ENCODE measurements at regions not wholly inside any gene's neighbourhood (a gene's known extent, or its start where the extent isn't known, plus 50 kb on each side); places are given as distances from the start of the nearest gene placed in this dataset.
A peak's percentile ranks its signal among the peaks of the same experiment; 100 is the strongest.

DNA sequence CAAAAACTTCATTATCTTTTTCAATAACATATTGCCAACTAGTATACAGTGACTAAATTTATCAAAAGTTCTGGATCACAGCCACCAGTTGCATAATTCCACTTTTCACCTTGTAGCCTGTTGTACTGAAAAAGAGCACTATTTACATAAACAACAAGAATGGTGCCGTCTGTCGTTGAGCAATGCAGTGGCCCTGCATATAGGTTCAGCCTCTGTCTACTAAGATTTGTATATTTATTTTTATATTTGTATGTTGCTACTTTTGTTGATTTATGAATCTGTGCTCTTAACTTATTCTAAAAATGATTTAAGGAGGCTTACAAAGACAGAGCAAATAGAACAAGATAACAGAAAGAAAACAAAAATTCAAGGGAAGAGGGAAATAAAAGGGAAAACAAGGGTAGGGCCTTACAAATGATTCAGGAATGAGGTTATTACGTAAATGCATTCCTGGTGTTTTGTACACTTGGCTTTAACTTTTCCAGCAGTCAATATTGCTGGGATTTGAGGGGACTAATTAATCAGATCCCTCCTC is 257.6 kb upstream of the STT3B start:
- no peak for DNase-seq (ENCODE audit: extremely low read depth in 1 of 2, low read depth in 1 of 2)

DNA sequence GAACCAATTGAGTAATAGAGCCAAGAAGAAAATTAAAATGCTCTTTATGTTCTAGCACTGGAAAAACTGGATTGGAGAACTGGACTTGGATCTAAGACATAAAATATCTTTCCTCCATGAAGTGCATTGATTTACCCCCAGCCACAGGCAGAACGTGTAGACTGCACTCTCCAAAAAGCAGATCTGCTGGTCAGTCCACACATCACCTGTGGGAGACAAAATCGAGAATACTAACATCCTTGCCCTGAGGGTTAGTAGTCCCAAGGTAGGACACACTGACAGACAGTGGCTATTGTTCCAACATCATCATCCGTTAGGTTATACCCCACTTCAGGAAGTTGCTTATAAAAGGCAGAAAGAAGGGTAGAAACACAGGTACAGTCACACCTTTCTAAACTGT is 257.1 kb upstream of the STT3B start:
- no peak for DNase-seq (ENCODE audit: extremely low read depth in 1 of 2, low read depth in 1 of 2)

DNA sequence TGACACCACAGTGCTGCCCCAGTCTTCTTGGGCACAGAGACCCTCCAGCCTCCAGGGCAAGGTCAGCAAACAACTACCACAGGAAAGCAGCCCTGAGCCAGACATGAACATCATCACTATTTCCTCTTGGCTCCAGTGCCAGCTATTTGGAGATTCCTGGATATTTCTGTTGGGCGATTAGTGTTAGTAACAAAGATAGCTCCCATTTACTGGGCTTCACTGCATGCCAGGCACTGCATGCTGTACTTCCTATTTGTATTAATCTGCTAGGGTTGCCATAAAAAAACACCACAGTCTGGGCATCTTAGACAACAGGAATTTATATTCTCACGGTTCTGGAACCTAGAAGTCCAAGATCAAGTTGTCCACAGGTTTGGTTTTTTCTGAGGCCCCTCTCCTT is 255.1 kb upstream of the STT3B start:
- no peak for DNase-seq (ENCODE audit: extremely low read depth in 1 of 2, low read depth in 1 of 2)

DNA sequence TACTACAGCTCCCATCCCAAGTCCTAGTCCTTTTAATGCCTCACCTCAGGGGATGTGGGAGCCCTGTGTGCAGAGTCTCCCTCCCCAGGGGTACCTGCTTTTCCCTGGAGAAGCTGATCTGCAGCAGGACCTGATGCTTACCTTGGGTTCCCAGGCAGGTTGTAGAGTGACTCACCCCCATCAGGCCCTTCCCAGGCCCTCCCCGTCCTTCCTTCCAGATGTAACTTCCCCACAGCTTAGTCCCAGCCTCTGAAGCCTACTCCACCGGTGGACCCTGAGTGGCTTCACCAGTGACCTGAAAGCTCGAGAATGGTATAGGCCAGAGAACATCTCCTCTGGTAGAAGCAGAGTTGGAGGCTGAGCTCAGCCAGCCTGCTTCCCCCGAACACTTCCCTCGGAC is 254.2 kb upstream of the STT3B start:
- no peak for DNase-seq (ENCODE audit: extremely low read depth in 1 of 2, low read depth in 1 of 2)

DNA sequence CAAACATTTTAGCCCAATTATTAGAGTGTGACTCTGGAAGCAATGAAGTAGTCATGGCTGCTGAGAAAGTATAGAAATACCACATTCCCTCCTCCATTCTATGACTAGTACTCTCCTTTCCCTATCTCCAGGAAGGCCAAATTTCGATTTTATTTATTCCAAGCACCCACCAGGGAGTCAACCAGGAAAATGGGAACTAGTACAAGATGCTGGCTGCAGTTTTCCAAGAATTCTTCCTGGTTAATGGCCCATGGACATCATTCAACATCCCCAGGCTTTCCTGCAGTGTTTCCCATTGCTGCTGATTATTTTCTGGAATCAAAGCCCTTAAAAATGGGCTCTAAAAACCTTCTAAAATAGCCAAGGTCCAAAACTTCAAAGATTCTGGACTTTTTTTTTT is 247.9 kb upstream of the STT3B start:
- no peak for DNase-seq (ENCODE audit: extremely low read depth in 1 of 2, low read depth in 1 of 2)

DNA sequence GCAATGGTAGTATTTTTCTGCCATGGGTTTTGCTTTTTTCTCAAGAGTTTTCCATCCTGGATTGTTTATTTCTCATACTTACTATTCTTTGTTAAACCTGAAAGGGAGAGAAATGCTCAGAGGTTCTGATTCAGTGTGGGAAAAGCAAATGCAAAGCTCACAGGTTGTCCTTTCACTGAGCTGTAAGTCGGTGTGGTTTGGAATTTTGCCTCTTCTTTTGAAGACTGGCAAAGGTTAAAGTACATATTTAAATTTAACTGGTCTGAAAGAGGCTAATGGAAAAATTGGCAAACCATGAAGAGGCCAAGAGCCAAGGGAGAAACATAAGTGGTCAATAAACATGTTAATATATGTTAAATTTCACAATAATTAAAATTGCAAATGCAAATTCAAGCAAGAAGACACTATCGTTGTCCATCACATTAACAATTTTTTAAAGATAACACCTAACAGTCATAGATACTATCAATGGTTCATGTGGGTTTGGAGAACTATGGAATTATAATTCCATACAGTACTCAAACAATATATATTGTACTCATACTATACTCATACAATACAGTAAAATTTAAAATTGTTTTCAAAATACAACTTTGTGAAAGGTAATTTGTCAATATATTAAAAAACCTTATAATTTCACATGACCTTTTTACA is 246.8 kb upstream of the STT3B start:
- DNase-seq (ENCODE audit: extremely low read depth in 1 of 2, low read depth in 1 of 2): no peak

DNA sequence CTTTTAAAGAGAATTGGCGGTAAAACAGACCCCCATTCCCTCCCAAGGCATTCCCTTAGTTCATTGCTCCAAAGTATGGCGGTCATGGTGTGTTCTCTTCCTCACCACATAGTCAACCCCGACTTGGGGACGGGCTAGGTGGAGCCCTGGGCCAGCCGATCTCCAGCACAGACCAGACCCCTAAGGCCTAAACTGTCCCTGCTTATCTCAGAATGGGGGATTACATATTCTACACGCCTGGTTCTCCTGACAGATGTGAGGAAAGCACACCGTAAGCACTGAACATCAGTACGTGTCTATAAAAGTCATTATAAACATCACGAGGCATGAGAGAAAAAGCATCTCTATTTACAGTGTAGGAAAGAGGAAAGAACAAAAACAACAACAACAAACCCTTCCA is 244.5 kb upstream of the STT3B start:
- DNase-seq (ENCODE audit: extremely low read depth in 1 of 2, low read depth in 1 of 2): no peak

DNA sequence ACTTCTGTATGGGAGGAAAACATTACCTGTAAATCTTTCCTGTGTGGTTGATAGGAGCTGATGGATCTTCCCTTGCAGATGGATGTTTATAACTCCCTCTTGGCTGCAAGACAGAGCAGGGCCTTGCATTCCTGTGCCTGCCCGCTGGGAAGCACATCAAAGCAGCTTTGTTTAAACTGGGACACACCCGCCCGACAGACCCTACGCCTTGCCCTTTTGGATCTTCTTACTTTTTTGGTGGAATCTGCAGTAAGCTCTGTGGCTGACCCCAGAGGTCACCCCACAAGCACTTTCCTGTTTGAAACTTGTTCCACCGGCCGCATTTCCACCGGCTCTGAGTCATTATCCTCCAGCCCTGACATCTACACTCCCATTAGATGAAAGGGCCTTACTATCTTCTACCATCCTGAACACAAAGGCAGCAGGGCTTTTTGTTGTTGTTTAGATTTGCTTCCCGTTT is 244.1 kb upstream of the STT3B start:
- DNase-seq (ENCODE audit: extremely low read depth in 1 of 2, low read depth in 1 of 2): peak; percentile 9 to 32

DNA sequence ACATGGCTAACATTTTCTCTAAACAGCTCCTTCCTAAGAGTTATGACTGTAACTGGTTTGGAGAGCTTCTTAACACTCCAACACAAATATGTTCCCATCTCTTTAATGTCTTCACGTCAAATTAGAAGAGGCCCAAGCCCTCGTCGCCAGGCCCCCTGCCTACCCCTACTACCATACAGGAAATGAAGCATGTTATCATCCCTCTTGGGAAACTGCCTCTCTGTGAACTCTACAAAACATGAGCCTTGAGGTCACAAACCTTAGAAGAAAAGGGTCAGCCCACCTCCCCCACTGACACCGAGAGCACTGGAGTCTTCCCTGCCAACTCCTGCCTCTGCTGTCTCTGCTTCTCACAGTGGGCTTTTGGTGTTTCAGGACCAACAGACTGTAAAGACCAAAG is 243.1 kb upstream of the STT3B start:
- DNase-seq (ENCODE audit: extremely low read depth in 1 of 2, low read depth in 1 of 2): no peak

DNA sequence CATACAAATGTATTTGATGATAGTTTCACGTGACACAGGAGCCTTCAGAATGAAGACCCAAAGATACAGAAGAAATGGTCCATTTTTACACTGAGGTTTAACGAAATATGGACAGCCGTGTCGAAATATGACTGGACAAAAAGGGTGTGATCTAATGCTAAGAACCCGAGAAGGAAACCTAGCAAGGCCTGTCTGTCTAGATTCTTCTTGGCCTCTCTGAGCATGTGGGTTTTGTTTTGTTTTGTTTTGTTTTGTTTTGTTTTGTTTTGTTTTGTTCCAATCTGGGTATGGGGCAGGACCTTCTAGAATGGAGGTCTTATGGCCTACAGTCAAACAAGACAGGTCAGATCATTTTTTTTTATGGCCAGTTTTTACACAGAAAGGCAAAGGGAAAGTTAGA is 242.7 kb upstream of the STT3B start:
- no peak for DNase-seq (ENCODE audit: extremely low read depth in 1 of 2, low read depth in 1 of 2)

DNA sequence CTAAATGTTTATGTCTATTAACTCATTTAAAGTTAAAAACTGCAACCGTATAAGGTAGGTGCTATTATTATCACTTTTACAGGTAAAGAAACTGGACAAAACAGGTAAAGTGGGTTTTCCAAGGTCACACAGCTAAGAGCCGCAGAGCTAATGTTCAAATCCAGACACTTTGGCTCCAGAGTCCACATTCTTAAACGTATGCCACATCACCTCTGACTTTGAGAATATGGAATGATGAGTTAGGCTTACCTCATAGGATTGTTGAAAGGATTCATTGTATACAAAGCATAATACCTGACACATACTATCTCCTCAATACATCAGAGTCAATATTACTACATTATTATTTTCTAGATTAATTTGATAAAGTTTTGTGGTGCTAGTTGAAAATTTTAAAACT is 240.9 kb upstream of the STT3B start:
- DNase-seq (ENCODE audit: extremely low read depth in 1 of 2, low read depth in 1 of 2): no peak

DNA sequence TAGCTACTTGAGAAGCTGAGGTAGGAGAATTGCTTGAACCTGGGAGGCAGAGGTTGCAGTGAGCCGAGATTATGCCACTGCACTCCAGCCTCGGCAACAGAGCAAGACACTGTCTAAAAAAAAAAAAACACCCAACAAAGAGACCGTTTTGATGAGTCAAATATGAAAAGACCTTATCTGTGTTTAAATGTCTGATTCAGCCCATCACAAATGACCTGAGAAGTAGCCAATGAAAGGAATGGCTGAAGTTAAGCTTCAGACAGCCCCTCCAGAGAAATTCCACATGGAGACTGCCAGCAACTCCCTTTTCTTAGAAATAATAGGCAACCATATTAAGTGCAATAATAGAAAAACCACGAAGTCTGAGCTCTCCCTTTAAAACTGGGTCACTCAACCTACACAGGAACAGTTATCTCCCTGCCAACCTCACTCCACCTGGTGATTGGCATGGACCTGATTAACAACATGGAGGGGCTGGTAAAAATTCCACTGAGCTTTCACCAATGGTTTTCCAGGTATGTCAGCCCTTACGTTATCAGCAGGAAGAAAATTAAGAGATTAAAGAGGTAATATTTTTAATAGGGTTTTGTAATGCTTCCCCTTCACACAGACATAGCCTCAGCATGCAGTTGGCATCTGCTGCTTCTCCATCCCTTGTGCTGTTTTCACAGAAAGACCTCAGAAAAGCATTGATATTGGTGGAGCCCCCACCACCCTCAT is 238.1 kb upstream of the STT3B start:
- no peak for DNase-seq (ENCODE audit: extremely low read depth in 1 of 2, low read depth in 1 of 2)

DNA sequence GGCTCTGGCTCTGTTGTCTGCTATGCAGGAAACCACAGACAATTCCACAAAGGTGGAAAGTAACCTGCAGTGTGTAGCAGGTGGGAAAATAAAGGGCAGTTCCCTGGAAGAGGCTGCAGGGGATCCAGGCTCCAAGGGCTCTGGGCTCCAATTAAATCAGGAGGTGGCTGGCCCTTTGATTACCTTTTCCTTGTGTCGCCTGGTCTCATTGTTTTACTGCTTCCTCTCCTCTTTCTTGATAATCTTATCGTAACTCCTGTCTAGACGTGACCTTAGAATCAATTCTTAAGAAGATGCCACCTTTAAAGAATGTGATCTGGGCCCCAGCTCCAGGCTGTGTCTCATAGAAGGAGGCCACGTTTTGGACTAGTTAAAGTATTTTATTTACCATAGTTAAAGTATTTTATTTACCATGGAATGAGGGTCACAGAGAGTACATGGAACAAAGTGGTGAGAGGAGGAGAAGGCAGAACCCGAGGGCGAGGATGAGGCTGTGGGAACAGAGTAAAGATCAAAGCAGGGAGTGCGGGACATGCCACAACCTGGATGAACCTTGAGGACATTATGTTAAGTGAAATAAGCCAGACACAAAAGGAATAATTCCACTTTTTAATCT is 237.5 kb upstream of the STT3B start:
- DNase-seq (ENCODE audit: extremely low read depth in 1 of 2, low read depth in 1 of 2): no peak

DNA sequence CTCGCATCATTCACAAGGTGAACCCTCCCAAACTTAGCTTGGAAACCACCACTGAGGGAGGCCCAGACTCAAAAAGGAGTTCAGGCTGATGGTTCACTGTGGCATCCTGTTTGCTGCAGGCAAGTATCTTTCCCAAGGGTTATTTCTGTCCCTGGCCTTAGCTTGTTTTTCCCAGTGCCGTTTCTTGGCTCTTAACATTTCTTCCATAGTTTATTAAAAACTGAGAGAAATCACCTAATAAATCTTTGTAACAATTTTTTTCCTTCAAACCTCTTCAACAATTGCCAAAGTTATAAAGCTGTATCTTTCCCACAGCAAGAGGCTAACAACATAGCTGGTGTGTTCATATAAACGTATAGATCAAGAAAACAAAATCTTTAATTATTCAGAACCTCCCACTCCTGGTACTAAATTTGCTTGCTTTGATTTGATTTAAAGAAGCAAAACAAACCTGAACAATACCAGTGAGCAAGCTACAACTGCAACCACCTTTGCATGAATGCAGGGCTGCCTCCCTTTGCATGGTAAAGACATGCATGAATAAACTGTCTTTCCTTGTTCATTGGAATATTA is 234.9 kb upstream of the STT3B start:
- DNase-seq (ENCODE audit: extremely low read depth in 1 of 2, low read depth in 1 of 2): no peak

DNA sequence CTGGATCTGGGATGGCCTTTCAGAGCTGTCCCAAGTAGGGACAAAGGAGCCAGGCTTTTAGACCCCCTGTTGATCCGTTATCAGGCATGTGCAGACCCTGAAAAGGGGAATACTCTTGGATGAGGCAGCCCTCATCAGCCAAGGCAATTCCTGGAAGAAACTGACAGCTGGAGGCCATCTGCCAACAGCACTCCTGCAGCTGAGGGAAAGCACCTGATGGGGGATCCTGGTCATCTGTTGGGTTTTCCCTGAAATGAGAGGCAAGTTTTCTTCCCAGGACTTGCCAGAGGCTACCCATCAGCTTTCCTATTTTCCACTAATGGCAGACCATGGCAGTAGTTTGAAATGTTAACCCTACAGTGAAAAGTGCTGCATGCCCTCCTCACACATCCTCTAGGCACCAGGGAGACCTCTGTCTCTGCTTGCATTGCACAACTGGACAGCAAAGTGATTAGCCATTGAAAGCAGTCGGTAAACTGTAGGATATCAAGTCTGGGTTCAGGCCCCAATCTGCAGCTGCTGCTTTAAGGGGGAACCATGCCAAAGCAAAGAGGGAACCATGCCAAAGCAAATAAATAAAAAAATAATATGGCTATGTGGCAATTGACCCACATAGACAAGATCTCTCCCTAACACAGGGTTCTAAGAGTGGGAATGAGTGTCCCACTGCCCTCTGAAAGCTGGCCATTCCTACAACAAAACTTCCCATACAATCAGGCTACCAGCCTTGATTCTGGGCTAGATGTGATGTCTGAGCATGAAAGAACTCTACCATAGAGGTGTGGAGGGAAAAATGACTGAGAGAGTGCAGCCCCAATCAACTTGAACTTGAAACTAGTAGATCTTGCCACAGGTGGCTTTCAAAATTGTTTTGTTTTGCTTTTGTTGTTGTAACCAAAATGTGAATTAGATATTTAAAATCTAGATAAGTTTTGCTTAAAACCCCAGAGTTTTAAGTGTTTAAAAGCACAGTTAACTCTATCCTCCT is 232.0 kb upstream of the STT3B start:
- DNase-seq (ENCODE audit: extremely low read depth in 1 of 2, low read depth in 1 of 2): no peak

DNA sequence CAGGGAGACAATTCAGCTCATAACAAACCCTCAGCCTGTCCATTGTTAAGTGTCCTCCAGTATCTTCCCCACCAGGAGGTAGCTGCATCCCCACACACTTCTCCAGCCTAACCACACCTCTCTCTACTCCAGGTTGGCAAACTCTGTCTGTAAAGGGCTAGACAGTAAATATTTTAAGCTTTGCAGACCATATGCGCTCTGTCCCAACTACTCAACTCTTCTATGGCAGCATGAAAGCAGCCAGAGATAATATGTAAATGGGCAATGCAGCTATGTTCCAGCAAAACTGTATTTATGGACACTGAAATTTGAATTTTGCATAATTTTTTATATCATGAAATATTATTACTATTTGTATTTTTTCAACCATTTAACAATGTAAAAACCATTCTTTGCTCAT is 230.4 kb upstream of the STT3B start:
- DNase-seq (ENCODE audit: extremely low read depth in 1 of 2, low read depth in 1 of 2): no peak

DNA sequence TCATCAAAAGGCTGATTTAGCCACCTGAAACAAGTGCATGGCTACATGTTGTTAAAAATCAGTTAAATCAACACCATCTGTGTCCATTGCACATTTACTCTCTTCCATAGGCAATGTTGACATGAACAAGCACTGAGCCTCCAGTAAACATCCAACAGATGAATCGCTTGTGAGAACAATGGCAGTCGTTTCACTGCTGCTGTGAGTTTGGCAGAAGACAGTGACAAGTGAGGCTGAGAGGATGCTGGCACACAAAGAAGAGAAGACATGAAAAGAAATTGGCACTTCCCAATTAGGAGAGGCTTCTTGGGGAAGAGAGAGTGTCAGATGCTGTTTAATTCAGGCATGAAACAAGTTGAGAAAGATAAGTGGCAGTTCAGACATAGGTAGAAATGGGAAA is 227.4 kb upstream of the STT3B start:
- no peak for DNase-seq (ENCODE audit: extremely low read depth in 1 of 2, low read depth in 1 of 2)

DNA sequence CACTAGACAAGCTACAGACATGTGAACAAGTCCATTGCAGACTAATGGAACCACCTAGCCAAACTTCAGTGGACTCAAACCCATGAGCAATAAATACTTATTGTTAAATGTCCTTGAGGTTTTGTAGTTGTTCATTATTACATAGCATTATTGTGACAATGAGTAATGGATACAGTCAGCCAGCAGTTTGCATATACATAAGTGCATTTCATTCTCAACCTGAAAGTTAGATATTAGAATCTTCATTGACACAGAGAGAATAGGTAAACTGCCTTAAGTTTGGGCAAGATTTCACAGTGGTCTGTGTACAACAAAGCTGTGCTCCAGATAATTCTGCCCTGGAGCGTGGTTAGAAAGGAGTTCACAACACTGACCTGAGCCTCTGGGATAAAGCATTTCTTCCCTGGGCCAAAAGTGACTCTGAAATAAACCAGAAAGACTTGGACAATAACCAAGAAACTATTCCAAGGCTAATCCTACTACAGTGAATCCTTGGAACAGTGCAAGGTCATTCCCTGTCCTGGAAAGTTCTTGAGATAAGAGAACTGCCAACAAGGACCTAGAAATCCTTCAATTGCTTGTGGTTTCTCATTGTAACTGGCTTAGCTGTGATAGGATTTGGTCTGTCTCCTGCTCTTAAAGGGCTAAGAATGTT is 225.5 kb upstream of the STT3B start:
- DNase-seq (ENCODE audit: extremely low read depth in 1 of 2, low read depth in 1 of 2): no peak

DNA sequence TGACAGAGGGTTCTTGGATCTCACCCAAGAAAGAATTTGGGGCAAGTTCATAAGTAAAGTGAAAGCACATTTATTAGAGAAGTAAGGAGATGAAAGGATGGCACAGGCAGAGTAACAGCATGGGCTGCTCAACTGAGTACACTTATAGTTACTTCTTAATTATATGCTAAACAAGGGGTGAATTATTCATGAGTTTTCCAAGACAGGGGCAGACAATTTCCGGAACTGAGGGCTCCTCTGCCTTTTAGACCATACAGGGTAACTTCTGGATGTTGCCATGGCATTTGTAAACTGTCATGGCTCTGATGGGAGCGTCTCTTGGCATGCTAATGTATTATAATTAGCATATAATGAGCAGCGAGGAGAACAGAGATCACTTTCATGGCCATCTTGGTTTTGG is 221.2 kb upstream of the STT3B start:
- no peak for DNase-seq (ENCODE audit: extremely low read depth in 1 of 2, low read depth in 1 of 2)

DNA sequence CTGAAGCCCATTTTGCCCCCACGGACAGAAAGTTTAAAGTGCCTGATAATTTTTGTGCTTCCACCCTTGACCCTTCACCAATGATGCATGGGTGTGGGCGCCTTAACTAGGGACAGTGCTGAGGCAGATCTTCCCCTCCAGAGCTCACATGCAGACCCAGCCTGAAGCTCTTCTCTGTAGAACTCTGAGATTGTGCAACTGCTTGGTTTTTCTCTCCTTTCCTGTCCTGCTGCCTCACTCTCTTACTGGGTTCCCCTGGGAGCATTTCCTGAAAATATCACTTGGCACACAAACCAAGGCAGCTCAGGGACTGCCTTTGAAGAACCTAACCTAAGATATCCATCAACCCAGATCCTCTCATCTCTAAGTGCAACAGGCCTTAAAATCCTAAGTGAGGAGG is 220.3 kb upstream of the STT3B start:
- DNase-seq (ENCODE audit: extremely low read depth in 1 of 2, low read depth in 1 of 2): no peak
